HG03039 (cell line): ENCODE measurements at regions not wholly inside any gene's neighbourhood (a gene's known extent, or its start where the extent isn't known, plus 50 kb on each side); places are given as distances from the start of the nearest gene placed in this dataset.
"Not testable (repeated sequence)": the region's sequence is repeated elsewhere in the genome, so short reads cannot be mapped to it uniquely, and the experiment has no call there.

Source experiments
- ATAC-seq: cut with Tn5 transposase; IDR thresholded peaks from one replicate; pipeline ENCODE4 v1.9.1; 2021; ENCODE audit warnings: mild to moderate bottlenecking, moderate library complexity; ENCODE audit not compliant: unreplicated experiment

- ATAC-seq, result no peak
These were observed 2035.5 kb upstream of the CDH6 start for GRCh38 chr5:29157975-29158374.

DNA sequence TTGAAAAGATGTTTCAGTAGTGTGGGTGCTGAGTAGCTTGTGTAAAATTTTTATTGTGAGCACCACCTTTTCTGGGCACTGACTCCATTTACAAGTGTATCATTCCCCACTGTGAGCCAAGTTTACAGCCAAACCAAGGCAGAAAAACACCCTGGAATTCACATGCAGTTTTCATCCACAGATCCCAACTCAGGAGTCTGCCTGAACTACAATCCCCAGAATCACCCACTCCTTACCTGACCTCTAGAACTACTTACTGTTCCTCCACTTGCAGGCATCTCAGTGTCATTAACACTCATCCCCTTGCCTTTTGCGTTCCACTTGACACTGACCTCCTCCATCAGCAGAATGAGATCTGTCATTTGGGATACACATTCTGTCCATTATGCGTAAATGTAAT is 2042.6 kb upstream of the CDH6 start:
- ATAC-seq, result no peak

DNA sequence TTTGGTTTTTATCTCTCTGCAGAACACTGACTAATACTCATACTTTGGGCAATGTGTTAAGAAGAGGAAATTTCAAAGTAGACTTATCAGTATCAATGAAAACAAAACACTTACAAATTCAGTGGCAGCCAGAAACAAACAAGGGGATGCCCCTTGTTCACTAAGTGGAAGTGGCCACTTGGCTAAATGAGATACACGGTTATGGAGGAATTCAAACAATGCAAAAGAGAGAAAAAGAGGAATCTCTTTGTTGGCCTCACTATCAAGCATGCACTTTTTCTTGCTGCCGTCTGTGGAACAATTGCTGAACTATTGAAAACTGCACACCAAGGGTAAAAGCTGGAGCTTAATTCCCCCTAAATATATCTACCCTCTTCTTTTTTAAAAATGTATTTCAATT is 2044.9 kb upstream of the CDH6 start:
- no peak for ATAC-seq

- ATAC-seq, result no peak
These were observed 2045.4 kb upstream of the CDH6 start for GRCh38 chr5:29148073-29148472.

GRCh38 chr5:29143266-29143665 is 2050.2 kb upstream of the CDH6 start:
- no peak for ATAC-seq

GRCh38 chr5:29134418-29134817 is 2059.1 kb upstream of the CDH6 start:
- no peak for ATAC-seq

DNA sequence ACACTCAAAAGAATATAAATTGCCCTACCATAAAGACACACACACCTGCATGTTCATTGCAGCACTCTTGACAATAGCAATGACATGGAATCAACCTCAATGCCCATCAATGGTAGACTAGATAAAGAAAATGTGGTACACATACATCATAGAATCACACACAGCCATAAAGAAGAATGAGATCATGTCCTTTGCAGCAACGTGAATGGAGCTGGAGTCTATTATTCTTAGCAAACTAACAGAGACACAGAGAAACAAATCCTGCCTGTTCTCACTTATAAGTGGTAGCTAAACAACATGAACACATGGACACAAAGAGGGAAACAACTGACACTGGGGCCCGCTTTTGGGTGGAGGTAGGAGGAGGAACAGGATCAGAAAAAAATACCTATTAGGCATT is 2062.2 kb upstream of the CDH6 start:
- no peak for ATAC-seq

- no peak for ATAC-seq
These were observed 2062.7 kb upstream of the CDH6 start for GRCh38 chr5:29130786-29131185.

- not testable (repeated sequence) for ATAC-seq
These were observed 2065.8 kb upstream of the CDH6 start for GRCh38 chr5:29127524-29128156.

- ATAC-seq, result not testable (repeated sequence)
These were observed 2067.0 kb upstream of the CDH6 start for GRCh38 chr5:29126462-29126861.

DNA sequence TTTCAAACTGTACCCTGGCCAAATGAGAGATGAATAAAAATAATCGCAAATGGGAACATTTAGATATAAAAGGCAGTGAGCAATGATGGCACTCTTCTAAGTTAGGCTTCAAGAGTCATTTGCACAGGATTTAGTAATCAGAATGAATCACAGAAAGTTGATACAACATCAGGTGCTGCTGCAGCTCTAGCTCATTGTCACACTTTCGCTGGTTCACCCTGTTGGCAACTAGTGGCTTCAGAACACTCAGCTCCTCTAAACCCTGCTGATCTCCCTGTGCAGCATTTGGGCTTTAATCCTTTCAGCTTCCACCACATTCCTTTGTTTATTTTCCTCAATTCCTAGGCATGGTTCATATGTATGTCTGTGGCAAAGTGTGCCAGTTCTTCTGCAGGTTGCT is 2071.2 kb upstream of the CDH6 start:
- no peak for ATAC-seq

DNA sequence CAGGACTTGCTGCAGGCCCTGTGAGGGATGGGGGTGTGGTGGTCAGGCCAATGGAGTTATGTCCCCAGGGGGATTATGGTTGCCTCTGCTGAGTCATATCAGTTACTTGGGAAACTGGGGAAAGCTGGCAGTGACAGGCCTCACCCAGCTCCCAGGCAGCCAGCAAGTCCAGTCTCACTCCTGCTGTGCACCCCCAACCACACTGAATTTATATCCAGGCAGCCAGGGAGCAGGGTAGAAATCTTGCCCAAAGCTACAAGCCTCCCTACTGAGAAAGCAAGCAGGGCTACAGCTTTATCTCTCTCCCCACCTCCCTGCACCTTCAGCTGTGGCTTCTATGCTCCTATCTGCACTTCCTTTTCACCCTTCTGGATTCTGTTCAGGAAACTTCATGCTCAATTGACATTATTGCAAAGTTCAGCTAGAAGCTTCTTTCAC is 2076.0 kb upstream of the CDH9 start:
- no peak for ATAC-seq

DNA sequence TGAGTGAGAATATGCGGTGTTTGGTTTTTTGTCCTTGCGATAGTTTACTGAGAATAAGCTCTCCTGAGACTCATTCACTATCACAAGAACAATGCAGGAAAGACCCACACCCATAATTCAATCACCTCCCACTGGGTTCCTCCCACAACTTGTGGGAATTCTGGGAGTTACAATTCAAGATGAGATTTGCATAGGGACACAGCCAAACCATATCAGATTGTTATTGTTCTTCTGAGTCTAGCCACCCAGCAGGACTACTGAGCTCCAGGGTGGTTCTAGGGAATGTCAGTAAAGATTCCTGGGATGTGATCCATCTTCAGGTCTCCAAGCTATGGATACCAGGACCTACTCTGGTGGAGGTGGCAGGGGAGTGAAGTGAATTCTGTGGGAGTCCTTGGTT is 2075.1 kb upstream of the CDH9 start:
- ATAC-seq, result no peak

DNA sequence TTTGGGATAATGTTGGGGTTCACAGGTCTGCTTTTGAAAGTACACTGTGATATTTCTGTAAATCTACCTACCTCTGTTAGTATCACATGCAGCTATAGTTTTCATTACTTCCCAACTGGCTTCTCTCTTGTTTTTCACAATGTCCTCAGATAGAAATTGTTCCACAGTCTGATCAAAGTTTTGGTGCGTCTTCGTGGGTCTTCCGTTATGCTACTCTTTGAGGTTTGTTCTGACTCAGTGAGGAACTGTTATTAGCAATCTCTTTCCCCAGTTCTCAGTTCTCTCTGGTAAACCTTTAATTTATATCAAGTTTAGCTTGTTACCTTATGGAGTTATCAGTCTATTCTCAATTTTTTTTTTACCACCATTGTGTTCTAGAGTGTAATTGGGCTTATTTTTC is 2061.2 kb upstream of the CDH9 start:
- ATAC-seq, result no peak

- ATAC-seq, result no peak
These were observed 2051.3 kb upstream of the CDH9 start for GRCh38 chr5:29089591-29090130.

DNA sequence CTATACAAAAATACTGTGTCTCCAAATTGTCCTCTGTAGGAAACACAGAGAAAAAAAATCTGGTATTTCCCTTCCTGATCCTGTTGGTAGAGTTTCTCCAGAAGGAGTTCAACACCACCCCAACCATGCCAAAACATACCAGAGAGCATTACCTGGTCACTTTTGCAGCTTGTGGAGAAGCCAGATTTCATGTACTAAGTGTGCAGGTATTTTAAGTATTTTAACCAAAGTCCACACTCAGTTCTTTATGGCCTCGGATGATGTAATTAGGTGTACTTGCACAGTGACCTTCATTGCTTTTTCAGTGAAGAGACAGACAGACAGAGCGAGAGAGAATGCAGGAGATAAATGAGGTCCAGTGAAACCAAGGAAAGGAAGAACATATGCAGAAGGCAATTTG is 2046.8 kb upstream of the CDH9 start:
- ATAC-seq, result no peak

- no peak for ATAC-seq
These were observed 2041.4 kb upstream of the CDH9 start for GRCh38 chr5:29079771-29080170.

DNA sequence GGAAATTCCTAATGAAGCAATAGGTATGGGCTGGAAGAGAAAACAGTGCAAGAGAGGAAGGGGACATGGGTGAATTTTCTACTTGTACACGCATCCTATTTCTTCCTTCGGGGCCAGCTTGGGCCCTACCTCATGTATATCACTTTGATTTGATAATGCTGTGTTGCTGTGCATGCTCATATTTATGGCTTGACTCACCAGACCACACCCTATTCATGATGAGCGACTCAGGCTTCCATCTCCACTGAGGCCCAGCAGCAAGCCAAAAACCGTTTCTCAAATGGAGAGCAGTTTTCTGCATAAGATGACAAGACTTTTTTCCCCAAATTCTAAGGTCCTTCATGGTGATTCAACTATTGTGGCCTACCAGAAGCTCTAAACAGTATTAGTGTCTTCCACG is 2039.1 kb upstream of the CDH9 start:
- no peak for ATAC-seq

DNA sequence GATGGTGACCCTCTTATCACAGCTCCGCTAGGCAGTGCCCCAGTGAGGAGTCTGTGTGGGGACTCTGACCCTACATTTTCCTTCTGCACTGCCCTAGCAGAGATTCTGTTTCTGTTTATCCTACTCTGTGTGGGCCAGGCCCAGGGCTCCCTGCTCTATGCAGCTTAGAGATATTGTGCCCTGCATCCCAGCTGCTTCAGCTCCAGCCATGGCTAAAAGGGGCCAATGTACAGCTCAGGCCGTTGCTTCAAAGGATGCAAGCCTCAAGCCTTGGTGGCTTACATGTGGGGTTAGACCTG is 2030.7 kb upstream of the CDH9 start:
- ATAC-seq, result no peak

- ATAC-seq, result no peak
These were observed 2023.0 kb upstream of the CDH9 start for GRCh38 chr5:29061381-29061780.

DNA sequence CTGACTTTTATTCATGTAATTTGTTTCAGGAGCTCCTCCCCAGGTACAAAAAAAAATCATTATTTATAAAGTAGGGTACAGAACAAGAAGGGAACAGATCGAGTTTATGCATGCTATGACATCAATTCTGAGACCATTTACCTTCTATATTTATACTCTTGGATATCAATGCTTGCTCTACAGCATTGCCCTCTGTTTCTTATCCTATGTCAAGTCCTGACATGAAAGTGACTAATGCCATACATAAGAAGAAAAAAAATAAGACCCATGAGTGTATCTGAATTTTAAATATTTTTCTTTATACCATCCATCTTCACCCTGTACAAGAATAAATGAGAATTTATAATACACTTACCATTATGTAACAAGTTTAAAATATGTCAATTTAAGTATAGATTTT is 2016.3 kb upstream of the CDH9 start:
- no peak for ATAC-seq

- no peak for ATAC-seq
These were observed 2015.9 kb upstream of the CDH9 start for GRCh38 chr5:29054282-29054681.

DNA sequence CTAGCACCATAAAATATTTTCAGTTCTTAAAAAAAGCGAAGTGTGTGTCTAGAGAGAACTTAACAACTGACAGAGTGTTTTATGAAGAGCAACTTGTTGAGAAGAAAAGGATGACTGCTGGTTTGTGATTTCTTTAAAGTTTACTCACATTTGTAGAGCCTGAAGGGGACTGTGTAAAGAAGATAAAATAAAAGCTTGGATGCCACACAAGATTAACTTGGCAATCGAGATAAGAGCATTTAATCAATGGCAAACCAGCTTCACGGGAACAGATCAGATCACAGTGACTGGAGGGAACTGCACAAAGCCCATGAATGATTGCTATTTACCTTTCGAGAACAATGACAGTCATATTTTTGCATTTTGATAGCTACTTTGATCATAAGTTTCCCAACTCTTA is 2013.1 kb upstream of the CDH9 start:
- ATAC-seq, result no peak
